Islet precursor cell (in vitro differentiated cells): ENCODE measurements at regions not wholly inside any gene's neighbourhood (a gene's known extent, or its start where the extent isn't known, plus 50 kb on each side); places are given as distances from the start of the nearest gene placed in this dataset.

Experiments used
- DNase-seq: peaks from one replicate; pipeline ENCODE4 v3.0.0-alpha.2; 2018

GRCh38 chr2:6692056-6692455 is 173.7 kb downstream of the CMPK2 start:
- no peak for DNase-seq

GRCh38 chr2:6692819-6693218 is 172.9 kb downstream of the CMPK2 start:
- DNase-seq, result no peak

GRCh38 chr2:6694555-6694954 is 171.2 kb downstream of the CMPK2 start:
- no peak for DNase-seq

GRCh38 chr2:6700335-6700734 is 165.4 kb downstream of the CMPK2 start:
- DNase-seq, result no peak

- DNase-seq, result no peak
Observed at GRCh38 chr2:6704077-6704476, 161.6 kb downstream of the CMPK2 start.

- DNase-seq, result no peak
Observed at GRCh38 chr2:6721395-6721794, 144.3 kb downstream of the CMPK2 start.

GRCh38 chr2:6722574-6722973 is 143.1 kb downstream of the CMPK2 start:
- no peak for DNase-seq

GRCh38 chr2:6723865-6724604 is 141.7 kb downstream of the CMPK2 start:
- DNase-seq, result no peak

GRCh38 chr2:6724605-6725140 is 141.0 kb downstream of the CMPK2 start:
- no peak for DNase-seq

- no peak for DNase-seq
Observed at GRCh38 chr2:6728156-6728555, 137.6 kb downstream of the CMPK2 start.

GRCh38 chr2:6730003-6730402 is 135.7 kb downstream of the CMPK2 start:
- DNase-seq, result no peak

GRCh38 chr2:6730649-6731532 is 134.8 kb downstream of the CMPK2 start:
- no peak for DNase-seq

GRCh38 chr2:6739547-6739946 is 126.2 kb downstream of the CMPK2 start:
- DNase-seq, result no peak

GRCh38 chr2:6741229-6741628 is 124.5 kb downstream of the CMPK2 start:
- peak; percentile 61 for DNase-seq

- no peak for DNase-seq
Observed at GRCh38 chr2:6744038-6744437, 121.7 kb downstream of the CMPK2 start.

GRCh38 chr2:6747433-6747832 is 118.3 kb downstream of the CMPK2 start:
- DNase-seq, result no peak

GRCh38 chr2:6748406-6749067 is 117.2 kb downstream of the CMPK2 start:
- DNase-seq, result no peak

GRCh38 chr2:6749962-6750361 is 115.7 kb downstream of the CMPK2 start:
- no peak for DNase-seq

GRCh38 chr2:6750411-6751158 is 115.1 kb downstream of the CMPK2 start:
- no peak for DNase-seq

- peak; percentile 58 for DNase-seq
Observed at GRCh38 chr2:6754419-6754818, 111.3 kb downstream of the CMPK2 start.

GRCh38 chr2:6755456-6755855 is 110.3 kb downstream of the CMPK2 start:
- DNase-seq, result no peak

GRCh38 chr2:6757215-6757614 is 108.5 kb downstream of the CMPK2 start:
- no peak for DNase-seq

GRCh38 chr2:6759689-6760088 is 106.0 kb downstream of the CMPK2 start:
- no peak for DNase-seq
